SU-DHL-6 (cell line): ENCODE measurements at regions not wholly inside any gene's neighbourhood (a gene's known extent, or its start where the extent isn't known, plus 50 kb on each side); places are given as distances from the start of the nearest gene placed in this dataset.

Experiments
- H2AFZ ChIP-seq: fragments of 200-600 bp; sonication (generic); 2 replicates; pipeline ENCODE4 v1.6.1; 2014; ENCODE audit warnings: low read depth, mild to moderate bottlenecking, moderate library complexity, mixed read lengths, antibody characterized with exemption, low read length; ENCODE audit not compliant: severe bottlenecking
- H3F3A ChIP-seq: fragments of 200-600 bp; shearing (Covaris generic); 2 replicates; pipeline ENCODE4 v1.6.0; 2016; ENCODE audit warnings: antibody characterized with exemption, mild to moderate bottlenecking; ENCODE audit not compliant: insufficient read depth
- H3K27ac ChIP-seq: fragments of 200-600 bp; sonication (generic); 2 replicates; pipeline ENCODE4 v1.5.1; 2016; ENCODE audit warnings: low read depth, mild to moderate bottlenecking, low read length, moderate library complexity, mixed read lengths
- H3K27me3 ChIP-seq: fragments of 200-600 bp; sonication (generic), shearing (Covaris generic); 2 replicates; pipeline ENCODE4 v1.6.0; 2014; ENCODE audit warnings: mild to moderate bottlenecking, low read length
- H3K36me3 ChIP-seq: fragments of 200-600 bp; sonication (generic); 2 replicates; pipeline ENCODE4 v1.6.1; 2014; ENCODE audit warnings: mild to moderate bottlenecking, low read length, mixed read lengths
- H3K4me2 ChIP-seq: fragments of 300-600, 200-600 bp; shearing (Covaris generic), sonication (generic); 2 replicates; pipeline ENCODE4 v1.6.0; 2014; ENCODE audit warnings: low read length, low read depth, mild to moderate bottlenecking; ENCODE audit not compliant: poor library complexity, severe bottlenecking
- H3K4me3 ChIP-seq: fragments of 200-600 bp; sonication (generic); 2 replicates; pipeline ENCODE4 v1.5.1; 2014; ENCODE audit warnings: antibody characterized with exemption, low read length, mild to moderate bottlenecking, mixed read lengths; ENCODE audit not compliant: insufficient read depth, poor library complexity, severe bottlenecking
- H3K79me2 ChIP-seq: fragments of 200-600 bp; sonication (generic); 2 replicates; pipeline ENCODE4 v1.6.1; 2014; ENCODE audit warnings: mild to moderate bottlenecking, low read length, moderate library complexity; ENCODE audit not compliant: insufficient read depth
- H3K9ac ChIP-seq: fragments of 200-600 bp; sonication (generic); 2 replicates; pipeline ENCODE4 v1.7.0; 2014; ENCODE audit warnings: mild to moderate bottlenecking, low read length
- H3K9me2 ChIP-seq: fragments of 200-600 bp; sonication (generic); replicated peaks from 2 replicates; pipeline ENCODE4 v1.6.1; 2014; ENCODE audit warnings: low read length; ENCODE audit not compliant: insufficient read depth
- H3K9me3 ChIP-seq: fragments of 200-600 bp; sonication (generic); 2 replicates; pipeline ENCODE4 v1.6.1; 2014; ENCODE audit warnings: low read length, mixed read lengths; ENCODE audit not compliant: insufficient read depth
- H4K20me1 ChIP-seq: fragments of 200-600 bp; sonication (generic); 2 replicates; pipeline ENCODE4 v1.6.1; 2014; ENCODE audit warnings: low read depth, mild to moderate bottlenecking, antibody characterized with exemption, low read length, moderate library complexity, mixed read lengths
- EZH2phosphoT487 ChIP-seq: fragments of 200-600 bp; sonication (generic), shearing (Covaris generic); conservative IDR thresholded peaks from 2 replicates; pipeline ENCODE4 v1.6.1; 2018; ENCODE audit warnings: mild to moderate bottlenecking, antibody characterized with exemption, low read length, moderate library complexity, mixed read lengths
- TF ChIP-seq, protein P1 (sequence below): fragments of 200-600 bp; sonication (generic); IDR thresholded peaks from one replicate; pipeline ENCODE4 v1.5.1; 2017; ENCODE audit warnings: antibody characterized with exemption, mild to moderate bottlenecking, low read length, moderate library complexity; ENCODE audit not compliant: insufficient read depth, poor library complexity, severe bottlenecking

DNA sequence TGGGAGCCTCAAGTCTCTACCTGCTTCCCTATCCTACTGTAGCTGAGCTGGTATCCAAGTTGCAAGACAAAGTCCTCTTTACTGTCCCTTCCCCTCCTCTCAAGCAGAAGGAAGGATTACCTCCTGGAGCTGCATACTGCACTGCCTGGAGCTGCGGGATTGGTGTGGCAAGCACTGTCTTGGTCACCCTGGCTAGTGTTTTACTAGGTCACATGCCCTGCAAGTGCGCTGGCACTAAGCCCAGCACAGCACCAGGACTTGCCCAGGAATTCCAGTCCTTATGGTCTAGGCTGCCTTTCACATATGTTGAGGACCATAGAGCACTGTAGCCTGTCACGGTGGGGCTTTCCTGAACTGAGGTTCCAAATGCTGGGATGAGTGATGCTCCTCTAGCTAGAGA lies 227.3 kb upstream of the ZC4H2 start:
- no peaks in the 10 kb centered on the region for H3K36me3 ChIP-seq
- H2AFZ ChIP-seq = no peak overlapping the region
- no peaks in the 10 kb centered on the region for H3K9me3 ChIP-seq
- no peaks in the 10 kb centered on the region for H4K20me1 ChIP-seq
- H3K4me2 ChIP-seq = no peak overlapping the region
- no peaks in the 10 kb centered on the region for H3F3A ChIP-seq
- no peak overlapping the region for H3K27ac ChIP-seq
- H3K9me2 ChIP-seq = no peaks in the 10 kb centered on the region
- H3K79me2 ChIP-seq = no peaks in the 10 kb centered on the region
- H3K4me3 ChIP-seq = no peak overlapping the region
- no peak overlapping the region for H3K9ac ChIP-seq
- no peak for TF ChIP-seq EZH2phosphoT487
- TF ChIP-seq, protein P1, sequence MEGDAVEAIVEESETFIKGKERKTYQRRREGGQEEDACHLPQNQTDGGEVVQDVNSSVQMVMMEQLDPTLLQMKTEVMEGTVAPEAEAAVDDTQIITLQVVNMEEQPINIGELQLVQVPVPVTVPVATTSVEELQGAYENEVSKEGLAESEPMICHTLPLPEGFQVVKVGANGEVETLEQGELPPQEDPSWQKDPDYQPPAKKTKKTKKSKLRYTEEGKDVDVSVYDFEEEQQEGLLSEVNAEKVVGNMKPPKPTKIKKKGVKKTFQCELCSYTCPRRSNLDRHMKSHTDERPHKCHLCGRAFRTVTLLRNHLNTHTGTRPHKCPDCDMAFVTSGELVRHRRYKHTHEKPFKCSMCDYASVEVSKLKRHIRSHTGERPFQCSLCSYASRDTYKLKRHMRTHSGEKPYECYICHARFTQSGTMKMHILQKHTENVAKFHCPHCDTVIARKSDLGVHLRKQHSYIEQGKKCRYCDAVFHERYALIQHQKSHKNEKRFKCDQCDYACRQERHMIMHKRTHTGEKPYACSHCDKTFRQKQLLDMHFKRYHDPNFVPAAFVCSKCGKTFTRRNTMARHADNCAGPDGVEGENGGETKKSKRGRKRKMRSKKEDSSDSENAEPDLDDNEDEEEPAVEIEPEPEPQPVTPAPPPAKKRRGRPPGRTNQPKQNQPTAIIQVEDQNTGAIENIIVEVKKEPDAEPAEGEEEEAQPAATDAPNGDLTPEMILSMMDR = no peak
- no peaks in the 10 kb centered on the region for H3K27me3 ChIP-seq

DNA sequence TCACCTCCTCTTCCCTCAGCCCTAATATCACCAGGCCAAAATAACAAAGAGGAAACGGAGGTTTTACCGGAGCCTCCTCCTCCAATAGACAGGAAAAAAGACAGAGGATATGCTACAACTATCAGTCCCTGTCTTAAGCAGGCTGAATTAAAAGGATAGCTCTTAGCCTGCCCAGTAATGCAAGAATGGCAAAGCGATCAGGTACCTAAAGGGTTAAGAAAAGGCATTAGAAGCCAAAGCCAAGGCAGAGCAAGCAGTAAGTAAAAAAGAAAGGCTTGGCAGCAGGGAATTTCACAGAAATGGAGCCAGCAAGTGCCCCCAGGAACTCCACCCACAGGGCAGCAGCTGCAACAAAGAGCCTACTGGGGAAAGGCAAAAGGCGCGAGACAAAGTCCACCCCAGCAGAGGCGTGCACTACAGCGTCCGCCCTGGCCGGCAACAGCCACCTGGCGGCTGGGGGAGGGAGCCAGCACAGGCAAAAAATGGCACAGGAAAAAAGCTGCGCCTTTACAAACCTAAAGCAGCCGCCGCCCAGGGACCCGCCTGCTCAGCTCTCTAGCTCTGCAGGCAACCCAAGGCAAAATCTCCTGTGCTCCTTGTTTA lies 220.6 kb upstream of the ZC4H2 start:
- Histone ChIP-seq H3K27ac (no peak overlapping the region), H2AFZ (no peak overlapping the region)

DNA sequence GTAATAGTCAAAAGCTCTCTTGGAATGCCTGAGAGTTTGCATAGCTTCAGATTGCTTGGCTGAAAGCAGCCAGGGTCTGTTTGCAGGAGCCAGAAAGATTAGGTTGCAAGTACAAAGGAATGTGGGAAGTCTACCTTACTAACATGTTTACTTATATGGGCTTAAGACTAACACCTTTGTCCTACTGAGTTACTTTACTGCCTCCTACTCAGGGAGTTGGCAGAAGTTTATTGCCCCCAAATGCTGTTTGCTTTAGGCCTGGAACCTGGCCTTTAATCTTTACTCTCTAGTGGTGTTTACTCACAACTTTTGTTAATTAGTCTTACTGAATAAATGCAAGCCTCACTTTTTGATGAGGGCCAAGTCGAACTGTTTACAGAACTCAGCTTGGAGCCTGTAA lies 219.4 kb upstream of the ZC4H2 start:
- Histone ChIP-seq H3K4me3 (no peak overlapping the region), H3K79me2 (no peaks in the 10 kb centered on the region), H3K9me2 (no peaks in the 10 kb centered on the region), H3K36me3 (no peaks in the 10 kb centered on the region), H4K20me1 (no peaks in the 10 kb centered on the region), H3K9me3 (no peaks in the 10 kb centered on the region), H3K9ac (no peak overlapping the region), H3K27me3 (no peaks in the 10 kb centered on the region), H2AFZ (no peak overlapping the region), H3F3A (no peaks in the 10 kb centered on the region), H3K27ac (no peak overlapping the region), H3K4me2 (no peak overlapping the region)
- no peak for TF ChIP-seq EZH2phosphoT487
- TF ChIP-seq, protein P1 = no peak

More for the DNA sequence above, 220.6 kb upstream of the ZC4H2 start:
- no peaks in the 10 kb centered on the region for H3K9me2 ChIP-seq
- no peak overlapping the region for H3K4me2 ChIP-seq
- H3F3A ChIP-seq = no peaks in the 10 kb centered on the region
- no peak overlapping the region for H3K9ac ChIP-seq
- H3K4me3 ChIP-seq = no peak overlapping the region
- no peaks in the 10 kb centered on the region for H3K9me3 ChIP-seq
- no peaks in the 10 kb centered on the region for H3K27me3 ChIP-seq
- no peaks in the 10 kb centered on the region for H3K79me2 ChIP-seq
- no peaks in the 10 kb centered on the region for H3K36me3 ChIP-seq
- H4K20me1 ChIP-seq = no peaks in the 10 kb centered on the region
- TF ChIP-seq, protein P1 = no peak
- TF ChIP-seq EZH2phosphoT487 = no peak
